Neural progenitor cell (in vitro differentiated cells): ENCODE measurements at regions not wholly inside any gene's neighbourhood (a gene's known extent, or its start where the extent isn't known, plus 50 kb on each side); places are given as distances from the start of the nearest gene placed in this dataset.

Experiments
- EZH2 ChIP-seq: fragments of 200-600 bp; sonication (generic); IDR thresholded peaks from 2 replicates; pipeline ENCODE4 v1.6.1; 2017; ENCODE audit warnings: antibody characterized with exemption, mild to moderate bottlenecking, moderate library complexity
- EZH2phosphoT487 ChIP-seq: fragments of 200-600 bp; sonication (generic); IDR thresholded peaks from 2 replicates; pipeline ENCODE4 v1.6.1; 2017; ENCODE audit warnings: antibody characterized with exemption
- TF ChIP-seq, protein P1 (sequence below): fragments of 200-600 bp; sonication (generic); IDR thresholded peaks from 2 replicates; pipeline ENCODE4 v1.5.1; 2017; ENCODE audit warnings: antibody characterized with exemption, mild to moderate bottlenecking

DNA sequence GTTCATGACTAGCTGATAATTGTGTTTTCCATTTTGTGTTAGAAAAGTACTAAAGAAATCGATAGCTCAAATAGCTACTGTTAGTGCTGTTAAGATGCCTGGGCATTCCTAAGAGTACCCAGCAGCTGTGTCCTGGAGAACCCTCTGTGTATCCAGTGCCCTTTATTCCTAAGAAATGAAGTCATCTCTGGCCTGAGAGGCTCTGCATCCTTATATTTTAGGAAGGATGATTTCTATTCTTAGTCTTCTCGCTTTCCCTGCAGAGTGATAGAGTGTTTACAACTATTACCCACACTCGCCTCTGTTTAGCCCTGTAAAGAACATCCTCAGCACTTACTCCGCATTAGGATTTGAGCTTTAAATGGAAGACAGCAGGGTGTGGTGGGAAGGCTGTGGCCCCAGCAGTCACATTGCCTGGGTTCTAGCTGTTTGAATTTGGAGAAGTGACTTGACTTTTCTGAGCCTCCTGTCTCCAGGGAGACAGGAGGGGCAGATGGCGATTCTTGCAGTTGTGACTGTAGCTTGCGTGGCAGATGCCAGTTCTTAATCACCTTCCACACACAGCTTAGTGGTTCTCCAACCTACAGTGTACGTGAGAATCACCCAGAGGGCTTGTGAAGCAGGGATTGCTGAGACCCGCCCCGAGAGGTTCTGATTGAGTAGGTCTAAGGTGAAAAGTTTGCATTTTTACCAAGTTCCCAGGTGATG is 177.2 kb upstream of the PITX1 start:
- TF ChIP-seq, protein P1, sequence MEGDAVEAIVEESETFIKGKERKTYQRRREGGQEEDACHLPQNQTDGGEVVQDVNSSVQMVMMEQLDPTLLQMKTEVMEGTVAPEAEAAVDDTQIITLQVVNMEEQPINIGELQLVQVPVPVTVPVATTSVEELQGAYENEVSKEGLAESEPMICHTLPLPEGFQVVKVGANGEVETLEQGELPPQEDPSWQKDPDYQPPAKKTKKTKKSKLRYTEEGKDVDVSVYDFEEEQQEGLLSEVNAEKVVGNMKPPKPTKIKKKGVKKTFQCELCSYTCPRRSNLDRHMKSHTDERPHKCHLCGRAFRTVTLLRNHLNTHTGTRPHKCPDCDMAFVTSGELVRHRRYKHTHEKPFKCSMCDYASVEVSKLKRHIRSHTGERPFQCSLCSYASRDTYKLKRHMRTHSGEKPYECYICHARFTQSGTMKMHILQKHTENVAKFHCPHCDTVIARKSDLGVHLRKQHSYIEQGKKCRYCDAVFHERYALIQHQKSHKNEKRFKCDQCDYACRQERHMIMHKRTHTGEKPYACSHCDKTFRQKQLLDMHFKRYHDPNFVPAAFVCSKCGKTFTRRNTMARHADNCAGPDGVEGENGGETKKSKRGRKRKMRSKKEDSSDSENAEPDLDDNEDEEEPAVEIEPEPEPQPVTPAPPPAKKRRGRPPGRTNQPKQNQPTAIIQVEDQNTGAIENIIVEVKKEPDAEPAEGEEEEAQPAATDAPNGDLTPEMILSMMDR, result no peak
- no peak for TF ChIP-seq EZH2
- TF ChIP-seq EZH2phosphoT487, result no peak
